Glomerular visceral epithelial cell (primary cell): ENCODE measurements at regions not wholly inside any gene's neighbourhood (a gene's known extent, or its start where the extent isn't known, plus 50 kb on each side); places are given as distances from the start of the nearest gene placed in this dataset.

ENCODE experiments used
- DNase-seq: peaks from one replicate; pipeline ENCODE4 v3.0.0-alpha.2; 2016; ENCODE audit errors: extremely low spot score

DNA sequence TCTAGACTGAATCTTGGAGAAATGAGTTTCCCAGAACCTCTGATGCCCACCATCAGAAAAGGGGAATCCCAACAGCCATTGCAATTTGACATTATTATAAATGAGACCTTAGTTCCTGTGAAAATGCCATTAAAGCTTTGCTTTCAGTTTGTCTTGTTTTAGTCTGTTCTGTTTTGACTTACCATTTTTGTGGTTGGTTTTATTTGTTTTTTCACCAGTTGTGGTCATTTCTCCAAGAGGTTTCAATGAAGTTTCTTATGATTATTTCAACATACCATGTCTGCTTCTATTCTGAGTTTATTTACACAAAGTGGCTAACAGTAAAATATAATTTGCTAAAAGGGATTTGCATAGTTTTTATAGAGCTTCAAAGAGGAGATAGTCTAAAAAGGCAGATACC, 175.0 kb upstream of the MCTP2 start:
- no peak for DNase-seq

- no peak for DNase-seq
These were observed 177.7 kb upstream of the MCTP2 start for GRCh38 chr15:94053626-94054025.

DNA sequence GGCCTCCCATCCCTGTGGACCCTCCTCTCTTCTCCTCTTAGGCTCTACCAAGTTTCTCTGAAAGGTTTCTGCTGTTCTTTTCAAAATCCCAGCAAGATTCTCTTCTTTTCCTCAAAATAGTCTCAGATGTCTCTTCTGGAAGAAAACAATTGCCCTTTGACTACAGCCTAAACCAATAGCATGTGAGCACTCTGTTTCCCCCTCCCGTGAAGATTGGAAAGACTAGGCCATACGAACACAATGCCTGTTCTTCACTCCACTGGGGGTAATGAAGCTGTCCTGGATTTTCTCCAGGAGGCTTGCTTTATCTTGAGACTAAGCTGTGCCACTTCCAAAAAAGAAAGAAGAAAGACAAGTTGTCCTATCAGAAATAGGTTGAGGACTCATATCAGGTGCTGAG, 178.7 kb upstream of the MCTP2 start:
- DNase-seq: no peak

- no peak for DNase-seq
These were observed 183.8 kb upstream of the MCTP2 start for GRCh38 chr15:94047566-94047965.

DNA sequence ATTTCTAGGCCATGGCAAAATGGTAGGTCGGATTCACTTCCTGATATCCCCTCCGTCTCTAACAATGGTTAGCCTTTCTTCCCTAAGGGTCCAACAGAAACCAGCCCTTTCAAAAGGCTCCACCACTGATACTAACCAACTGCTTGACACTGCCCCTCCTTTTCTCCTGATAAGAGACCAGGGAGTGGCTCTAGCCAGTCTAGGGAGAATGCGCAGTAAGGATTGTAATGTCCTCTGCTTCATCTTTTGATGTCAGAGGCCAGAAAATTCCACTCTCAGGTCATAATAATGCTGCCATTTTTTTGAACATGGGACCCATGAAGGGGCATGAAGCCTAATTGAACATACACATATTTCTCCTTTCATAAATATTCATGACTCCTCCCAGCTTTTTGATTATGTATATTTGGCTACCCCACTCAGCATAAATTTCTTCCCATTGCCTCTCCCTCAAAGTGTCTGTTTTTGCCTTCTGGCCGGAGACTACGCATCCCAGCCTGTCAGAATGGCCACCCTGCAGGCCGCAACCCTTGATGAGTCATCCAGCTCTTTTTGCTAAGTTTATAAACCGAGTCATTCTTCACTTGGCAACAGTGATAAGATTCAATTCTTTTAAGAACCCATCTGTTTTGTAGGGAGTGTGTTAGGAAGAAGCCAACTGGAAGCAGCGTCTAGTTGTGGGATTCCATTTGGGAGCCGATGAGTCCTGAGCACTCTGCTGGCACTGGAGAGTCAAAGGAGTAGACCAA, 189.0 kb upstream of the MCTP2 start:
- DNase-seq: peak; percentile 22

- no peak for DNase-seq
These were observed 189.6 kb upstream of the MCTP2 start for GRCh38 chr15:94041746-94042145.

- peak; percentile 7 for DNase-seq
These were observed 190.7 kb upstream of the MCTP2 start for GRCh38 chr15:94040541-94041248.

- DNase-seq: no peak
These were observed 195.2 kb upstream of the MCTP2 start for GRCh38 chr15:94036156-94036555.

GRCh38 chr15:94033683-94034020, 197.7 kb upstream of the MCTP2 start:
- DNase-seq: no peak

GRCh38 chr15:94033014-94033682, 198.2 kb upstream of the MCTP2 start:
- no peak for DNase-seq

- DNase-seq: no peak
These were observed 198.8 kb upstream of the MCTP2 start for GRCh38 chr15:94032571-94032970.

- no peak for DNase-seq
These were observed 200.3 kb upstream of the MCTP2 start for GRCh38 chr15:94031072-94031471.

- peak; percentile 2 for DNase-seq
These were observed 201.9 kb upstream of the MCTP2 start for GRCh38 chr15:94029495-94029894.

GRCh38 chr15:94028809-94029208, 202.6 kb upstream of the MCTP2 start:
- no peak for DNase-seq

DNA sequence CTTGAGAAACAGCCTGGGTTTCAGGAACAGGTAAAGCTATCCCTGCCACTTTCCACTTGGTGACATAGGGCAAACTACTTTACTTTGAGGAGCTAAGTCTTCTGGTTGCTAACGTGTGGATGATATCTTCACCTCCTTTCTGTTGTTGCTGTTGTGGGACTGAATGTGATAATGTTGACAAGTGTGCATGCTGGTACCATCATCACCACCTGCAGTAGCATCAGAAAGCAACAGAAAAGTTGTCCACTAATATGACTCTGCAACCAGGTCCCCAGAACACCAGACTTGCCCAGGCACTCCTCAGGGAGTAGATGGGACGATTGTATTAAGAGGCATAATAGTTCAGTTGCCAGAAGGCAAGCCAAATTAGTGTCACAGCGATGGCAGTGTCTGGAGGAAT, 203.2 kb upstream of the MCTP2 start:
- no peak for DNase-seq

GRCh38 chr15:94027581-94027980, 203.8 kb upstream of the MCTP2 start:
- no peak for DNase-seq

GRCh38 chr15:94026458-94027304, 204.7 kb upstream of the MCTP2 start:
- peak; percentile 35 for DNase-seq

DNA sequence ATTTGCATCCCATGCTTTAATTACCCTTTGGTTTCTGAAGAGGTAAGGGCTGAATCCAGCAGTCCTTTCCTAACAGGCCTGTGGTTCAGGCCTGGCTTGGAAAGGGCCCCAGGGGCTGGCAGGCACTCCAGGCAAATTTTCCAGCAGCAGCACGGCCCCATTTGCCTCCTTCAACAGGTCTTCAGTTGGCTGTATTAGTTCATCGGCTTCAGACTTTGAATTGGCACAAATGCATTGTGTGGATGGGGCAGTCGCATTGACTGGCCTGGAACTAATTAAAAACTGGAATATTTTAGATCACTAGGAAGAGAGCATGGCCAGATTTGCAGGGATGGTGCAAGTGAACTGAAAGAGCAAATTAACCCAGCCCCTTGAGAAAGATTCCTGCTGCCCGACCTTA, 207.8 kb upstream of the MCTP2 start:
- no peak for DNase-seq

- DNase-seq: no peak
These were observed 209.6 kb upstream of the MCTP2 start for GRCh38 chr15:94021621-94022320.

DNA sequence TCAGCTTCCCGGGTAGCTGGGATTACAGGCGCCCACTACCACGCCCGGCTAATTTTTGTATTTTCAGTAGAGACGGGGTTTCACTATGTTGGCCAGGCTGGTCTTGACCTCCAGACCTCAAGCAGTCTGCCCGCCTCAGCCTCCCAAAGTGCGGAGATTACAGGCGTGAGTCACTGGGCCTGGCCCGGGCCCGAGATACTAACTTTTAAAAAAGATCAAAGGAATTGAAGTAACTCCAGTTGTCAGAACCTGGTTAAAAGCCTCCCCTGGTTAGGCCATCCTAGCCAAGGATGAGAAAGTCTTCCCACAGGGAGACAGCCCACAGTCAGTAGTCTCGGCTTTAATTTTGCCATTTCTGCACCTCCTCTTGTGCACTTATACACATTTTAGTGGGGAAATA, 212.3 kb upstream of the MCTP2 start:
- DNase-seq: no peak

GRCh38 chr15:94015324-94015723, 216.0 kb upstream of the MCTP2 start:
- DNase-seq: no peak
